Liver (tissue), 3 donors: ENCODE measurements at regions not wholly inside any gene's neighbourhood (a gene's known extent, or its start where the extent isn't known, plus 50 kb on each side); places are given as distances from the start of the nearest gene placed in this dataset.

ENCODE experiments used
- ATF3 ChIP-seq: IDR thresholded peaks from 2 replicates; pipeline ENCODE4 v1.6.1; 2016; ENCODE audit warnings: antibody characterized with exemption
- CTCF ChIP-seq: fragments of 150-350 bp; IDR thresholded peaks from 2 replicates; pipeline ENCODE4 v1.5.1; 2017; ENCODE audit warnings: improper control_type of control experiment, low read depth, low read length; ENCODE audit not compliant: missing input control
- EGR1 ChIP-seq, 2 donors: IDR thresholded peaks; 2 replicates each; pipeline ENCODE4 v1.6.1; 2016 to 2018; ENCODE audit warnings: antibody characterized with exemption in 2 of 2, low read depth in 2 of 2
- FOXA2 ChIP-seq: IDR thresholded peaks from 2 replicates; pipeline ENCODE4 v1.6.1; 2016; ENCODE audit warnings: antibody characterized with exemption
- GABPA ChIP-seq, 2 donors: IDR thresholded peaks in 1 of 2; conservative IDR thresholded peaks in 1 of 2; 2 replicates each; pipeline ENCODE4 v1.6.1; 2016; ENCODE audit warnings: antibody characterized with exemption in 2 of 2, mild to moderate bottlenecking in 1 of 2, moderate library complexity in 1 of 2
- JUND ChIP-seq, 2 donors: IDR thresholded peaks; 2 replicates each; pipeline ENCODE4 v1.6.1; 2016; ENCODE audit warnings: antibody characterized with exemption in 2 of 2
- MAX ChIP-seq: IDR thresholded peaks from 2 replicates; pipeline ENCODE4 v1.6.1; 2016; ENCODE audit warnings: antibody characterized with exemption
- RAD21 ChIP-seq, 2 donors: IDR thresholded peaks; 2 replicates each; pipeline ENCODE4 v1.6.1; 2016; ENCODE audit warnings: antibody characterized with exemption in 2 of 2, mild to moderate bottlenecking in 2 of 2
- REST ChIP-seq: IDR thresholded peaks from 2 replicates; pipeline ENCODE4 v1.6.1; 2016; ENCODE audit warnings: antibody characterized with exemption, mild to moderate bottlenecking
- RXRA ChIP-seq, 2 donors: IDR thresholded peaks; 2 replicates each; pipeline ENCODE4 v1.6.1; 2017 to 2018; ENCODE audit warnings: antibody characterized with exemption in 2 of 2, mild to moderate bottlenecking in 1 of 2
- TAF1 ChIP-seq: conservative IDR thresholded peaks from 2 replicates; pipeline ENCODE4 v1.6.1; 2016; ENCODE audit warnings: antibody characterized with exemption, mild to moderate bottlenecking
- YY1 ChIP-seq: IDR thresholded peaks from 2 replicates; pipeline ENCODE4 v1.6.1; 2016; ENCODE audit warnings: antibody characterized with exemption, mild to moderate bottlenecking
- ZBTB33 ChIP-seq: IDR thresholded peaks from 2 replicates; pipeline ENCODE4 v1.6.1; 2016; ENCODE audit warnings: antibody characterized with exemption
- donor health status: healthy.
- donor health status: healthy.

- TF ChIP-seq CTCF: no peak
- TF ChIP-seq YY1: no peak
- no peak for TF ChIP-seq EGR1 (IDR thresholded peaks at IDR 0.05; ENCODE audit: low read depth in 2 of 2)
- TF ChIP-seq FOXA2: no peak
- TF ChIP-seq ATF3: no peak
- TF ChIP-seq TAF1: no peak
- TF ChIP-seq RAD21 (IDR thresholded peaks at IDR 0.05): no peak
- TF ChIP-seq JUND (IDR thresholded peaks at IDR 0.05): no peak
- no peak for TF ChIP-seq REST
- TF ChIP-seq GABPA (IDR thresholded peaks at IDR 0.05 in 1 of 2, conservative IDR thresholded peaks at IDR 0.05 in 1 of 2): no peak
- no peak for TF ChIP-seq MAX
- no peak for TF ChIP-seq ZBTB33
- no peak for TF ChIP-seq RXRA (IDR thresholded peaks at IDR 0.05)
Observed at GRCh38 chrX:14243823-14244222, 214.1 kb upstream of the GEMIN8 start.
